ENCODE measurements at regions not wholly inside any gene's neighbourhood (a gene's known extent, or its start where the extent isn't known, plus 50 kb on each side); places are given as distances from the start of the nearest gene placed in this dataset.

- POLR2A ChIA-PET: no interaction called here
- Histone ChIP-seq H3K4me1 (replicated peaks in 1 of 2; ENCODE audit: control insufficient read depth in 2 of 2, insufficient read depth in 2 of 2, low read length in 2 of 2) (no peaks in the 10 kb centered on the region), H3K36me3 (ENCODE audit: control insufficient read depth, insufficient read depth, low read length) (no peaks in the 10 kb centered on the region), H3K9ac (ENCODE audit: insufficient read depth in 1 of 2, low read depth in 2 of 2, low read length in 2 of 2) (no peak overlapping the region), H3K27ac (ENCODE audit: extremely low read depth, low read depth, low read length) (no peak overlapping the region), H3K27me3 (ENCODE audit: control insufficient read depth in 2 of 2, insufficient read depth in 2 of 2, low read length in 2 of 2) (no peaks in the 10 kb centered on the region), H3K9me3 (replicated peaks; ENCODE audit: control insufficient read depth, insufficient read depth, low read depth, low read length) (no peaks in the 10 kb centered on the region), H2AFZ (ENCODE audit: low read depth, low read length) (no peak overlapping the region), H3K9me1 (ENCODE audit: control insufficient read depth, insufficient read depth, low read length) (no peaks in the 10 kb centered on the region), H4K20me1 (replicated peaks; ENCODE audit: control insufficient read depth, insufficient read depth, low read length) (no peaks in the 10 kb centered on the region), H3K79me2 (ENCODE audit: control insufficient read depth, insufficient read depth, low read length) (no peaks in the 10 kb centered on the region), H3K4me3 (no peak overlapping the region), H3K4me2 (ENCODE audit: insufficient read depth, low read length) (no peak overlapping the region)
- CTCF ChIA-PET (ENCODE audit: low intra/inter-chr PET ratio): no interaction called here
- FAIRE-seq: no peak
- 0% methylated on average over 3 of the region's 3 CpGs for WGBS (ENCODE audit: insufficient coverage, low coverage, missing lambda C conversion rate)
- no TSS peak for BruUV-seq (replicated peaks)
- TF ChIP-seq ZNF224 (CRISPR knock-in tag; IDR thresholded peaks at IDR 0.05): no peak
- no peak for TF ChIP-seq FUS (optimal IDR thresholded peaks at IDR 0.05; ENCODE audit: low read depth, low read length)
- TF ChIP-seq ZNF551 (CRISPR knock-in tag; IDR thresholded peaks at IDR 0.05): no peak
- TF ChIP-seq GMEB1 (CRISPR knock-in tag; IDR thresholded peaks at IDR 0.05): no peak
- no peak for TF ChIP-seq ZNF354B (CRISPR knock-in tag; IDR thresholded peaks at IDR 0.05)
- in situ Hi-C loops (cut with MboI) (no loop called here), intact Hi-C loops (cut with micrococcal nuclease) (no loop called here)
- DNase-seq (ENCODE audit: extremely low read depth in 1 of 4, low spot score in 3 of 4): no peak
- ATAC-seq: no peak
Measured at GRCh38 chr13:88086577-88086976, 415.4 kb downstream of the SLITRK5 start.

GRCh38 chr13:88097541-88097940 lies 426.4 kb downstream of the SLITRK5 start:
- intact Hi-C loops (cut with micrococcal nuclease) (no loop called here), in situ Hi-C loops (cut with MboI) (no loop called here)
- Histone ChIP-seq H3K79me2 (ENCODE audit: control insufficient read depth, insufficient read depth, low read length) (no peaks in the 10 kb centered on the region), H3K9me1 (ENCODE audit: control insufficient read depth, insufficient read depth, low read length) (no peaks in the 10 kb centered on the region), H2AFZ (ENCODE audit: low read depth, low read length) (no peak overlapping the region), H3K4me2 (ENCODE audit: insufficient read depth, low read length) (no peak overlapping the region), H3K4me3 (no peak overlapping the region), H3K9ac (ENCODE audit: insufficient read depth in 1 of 2, low read depth in 2 of 2, low read length in 2 of 2) (no peak overlapping the region), H3K27ac (ENCODE audit: extremely low read depth, low read depth, low read length) (no peak overlapping the region), H3K27me3 (ENCODE audit: control insufficient read depth in 2 of 2, insufficient read depth in 2 of 2, low read length in 2 of 2) (no peaks in the 10 kb centered on the region), H3K4me1 (replicated peaks in 1 of 2; ENCODE audit: control insufficient read depth in 2 of 2, insufficient read depth in 2 of 2, low read length in 2 of 2) (no peaks in the 10 kb centered on the region), H3K36me3 (ENCODE audit: control insufficient read depth, insufficient read depth, low read length) (no peaks in the 10 kb centered on the region), H3K9me3 (replicated peaks; ENCODE audit: control insufficient read depth, insufficient read depth, low read depth, low read length) (no peaks in the 10 kb centered on the region), H4K20me1 (replicated peaks; ENCODE audit: control insufficient read depth, insufficient read depth, low read length) (no peaks in the 10 kb centered on the region)
- FAIRE-seq (no peak), ATAC-seq (no peak), DNase-seq (ENCODE audit: extremely low read depth in 1 of 4, low spot score in 3 of 4) (no peak)
- POLR2A ChIA-PET: no interaction called here
- BruUV-seq (replicated peaks): no TSS peak
- CTCF ChIA-PET (ENCODE audit: low intra/inter-chr PET ratio): no interaction called here
- WGBS (ENCODE audit: insufficient coverage, low coverage, missing lambda C conversion rate): 0% methylated on average over 2 of the region's 2 CpGs
- TF ChIP-seq HINFP (tag; conservative IDR thresholded peaks at IDR 0.05; ENCODE audit: low read depth): no peak
- TF ChIP-seq ZNF384 (IDR thresholded peaks at IDR 0.05; ENCODE audit: low read depth, low read length): no peak
- TF ChIP-seq ZMIZ1 (IDR thresholded peaks at IDR 0.05; ENCODE audit: low read depth in 2 of 2, low read length in 2 of 2): no peak
- no peak for TF ChIP-seq NFATC3 (IDR thresholded peaks at IDR 0.05)

All from K562 (cell line).